CD4-positive, alpha-beta T cell treated with Interleukin-12 subunit alpha and Interleukin-12 subunit beta, for 1 hour (primary cell): ENCODE measurements at regions not wholly inside any gene's neighbourhood (a gene's known extent, or its start where the extent isn't known, plus 50 kb on each side); places are given as distances from the start of the nearest gene placed in this dataset.

Experiments used
- DNase-seq: peaks from one replicate; pipeline ENCODE4 v3.0.0-alpha.2; 2020

- no peak for DNase-seq
Observed at GRCh38 chr6:92363111-92363510, 1056.2 kb downstream of the EPHA7 start.

GRCh38 chr6:92362404-92362803, 1057.0 kb downstream of the EPHA7 start:
- DNase-seq = no peak

GRCh38 chr6:92361990-92362389, 1057.4 kb downstream of the EPHA7 start:
- DNase-seq = no peak

GRCh38 chr6:92354270-92354829, 1065.0 kb downstream of the EPHA7 start:
- no peak for DNase-seq

- DNase-seq = no peak
Observed at GRCh38 chr6:92352130-92352529, 1067.2 kb downstream of the EPHA7 start.

GRCh38 chr6:92341201-92341600, 1078.2 kb downstream of the EPHA7 start:
- DNase-seq = no peak

- DNase-seq = no peak
Observed at GRCh38 chr6:92339936-92340640, 1079.3 kb downstream of the EPHA7 start.

GRCh38 chr6:92337571-92337970, 1081.8 kb downstream of the EPHA7 start:
- DNase-seq = no peak

GRCh38 chr6:92329208-92329847, 1090.0 kb downstream of the EPHA7 start:
- no peak for DNase-seq

- no peak for DNase-seq
Observed at GRCh38 chr6:92315312-92315711, 1104.0 kb downstream of the EPHA7 start.

- no peak for DNase-seq
Observed at GRCh38 chr6:92297101-92297500, 1122.3 kb downstream of the EPHA7 start.

- DNase-seq = no peak
Observed at GRCh38 chr6:92292067-92292466, 1127.3 kb downstream of the EPHA7 start.

GRCh38 chr6:92289831-92290230, 1129.5 kb downstream of the EPHA7 start:
- DNase-seq = no peak

- no peak for DNase-seq
Observed at GRCh38 chr6:92281571-92282076, 1137.7 kb downstream of the EPHA7 start.

GRCh38 chr6:92275150-92275549, 1144.2 kb downstream of the EPHA7 start:
- DNase-seq = no peak

- DNase-seq = no peak
Observed at GRCh38 chr6:92274588-92274987, 1144.8 kb downstream of the EPHA7 start.

GRCh38 chr6:92273694-92274093, 1145.7 kb downstream of the EPHA7 start:
- no peak for DNase-seq

GRCh38 chr6:92271091-92271490, 1148.3 kb downstream of the EPHA7 start:
- DNase-seq = no peak

- no peak for DNase-seq
Observed at GRCh38 chr6:92270365-92270764, 1149.0 kb downstream of the EPHA7 start.

- DNase-seq = no peak
Observed at GRCh38 chr6:92267335-92267734, 1152.0 kb downstream of the EPHA7 start.

- DNase-seq = no peak
Observed at GRCh38 chr6:92263864-92264263, 1155.5 kb downstream of the EPHA7 start.

GRCh38 chr6:92259171-92259570, 1160.2 kb downstream of the EPHA7 start:
- no peak for DNase-seq

- no peak for DNase-seq
Observed at GRCh38 chr6:92243315-92243714, 1176.0 kb downstream of the EPHA7 start.

- DNase-seq = no peak
Observed at GRCh38 chr6:92231171-92231701, 1188.1 kb downstream of the EPHA7 start.
